Ishikawa (cell line): ENCODE measurements at regions not wholly inside any gene's neighbourhood (a gene's known extent, or its start where the extent isn't known, plus 50 kb on each side); places are given as distances from the start of the nearest gene placed in this dataset.

ENCODE experiments used
- CEBPB ChIP-seq: IDR thresholded peaks from 2 replicates; pipeline ENCODE4 v1.6.1; 2012
- CREB1 ChIP-seq: IDR thresholded peaks from 2 replicates; pipeline ENCODE4 v1.6.1; 2012; ENCODE audit warnings: low read depth
- EGR1 ChIP-seq: IDR thresholded peaks from 2 replicates; pipeline ENCODE4 v1.6.1; 2012
- EP300 ChIP-seq: IDR thresholded peaks from 2 replicates; pipeline ENCODE4 v1.6.1; 2012; ENCODE audit warnings: borderline replicate concordance
- FOXM1 ChIP-seq: IDR thresholded peaks from 2 replicates; pipeline ENCODE4 v1.6.1; 2012; ENCODE audit warnings: low read depth, borderline replicate concordance
- MAX ChIP-seq: IDR thresholded peaks from 2 replicates; pipeline ENCODE4 v1.6.1; 2012
- NFIC ChIP-seq: IDR thresholded peaks from 2 replicates; pipeline ENCODE4 v1.6.1; 2012
- RAD21 ChIP-seq: IDR thresholded peaks from 2 replicates; pipeline ENCODE4 v1.6.1; 2012; ENCODE audit warnings: low read depth
- REST ChIP-seq: IDR thresholded peaks from 2 replicates; pipeline ENCODE4 v1.6.1; 2012; ENCODE audit warnings: low read depth, mild to moderate bottlenecking
- TAF1 ChIP-seq: IDR thresholded peaks from 2 replicates; pipeline ENCODE4 v1.6.1; 2012; ENCODE audit warnings: low read depth, mild to moderate bottlenecking
- TCF12 ChIP-seq: IDR thresholded peaks from 2 replicates; pipeline ENCODE4 v1.6.1; 2012; ENCODE audit warnings: low read depth
- TEAD4 ChIP-seq: IDR thresholded peaks from 2 replicates; pipeline ENCODE4 v1.6.1; 2012
- USF1 ChIP-seq: IDR thresholded peaks from 2 replicates; pipeline ENCODE4 v1.6.1; 2012
- YY1 ChIP-seq: IDR thresholded peaks from 2 replicates; pipeline ENCODE4 v1.6.1; 2012; ENCODE audit warnings: low read depth
- ZBTB7A ChIP-seq: IDR thresholded peaks from 2 replicates; pipeline ENCODE4 v1.6.1; 2012; ENCODE audit warnings: low read depth

GRCh38 chr5:145466533-145466932, 368.6 kb downstream of the PRELID2 start:
- no peak for TF ChIP-seq EGR1
- TF ChIP-seq REST, result no peak
- no peak for TF ChIP-seq RAD21
- no peak for TF ChIP-seq TAF1
- TF ChIP-seq ZBTB7A, result no peak
- no peak for TF ChIP-seq MAX

GRCh38 chr5:145465474-145466263, 369.5 kb downstream of the PRELID2 start:
- TF ChIP-seq CEBPB, result no peak
- TF ChIP-seq TEAD4, result no peak
- no peak for TF ChIP-seq RAD21
- TF ChIP-seq EGR1, result no peak
- TF ChIP-seq NFIC, result no peak
- no peak for TF ChIP-seq ZBTB7A
- TF ChIP-seq TAF1, result no peak
- no peak for TF ChIP-seq FOXM1
- no peak for TF ChIP-seq CREB1
- TF ChIP-seq EP300, result no peak
- no peak for TF ChIP-seq USF1
- no peak for TF ChIP-seq MAX

- TF ChIP-seq MAX (no peak), EP300 (no peak), RAD21 (no peak), EGR1 (no peak), NFIC (no peak), YY1 (no peak), TCF12 (no peak), CREB1 (no peak), ZBTB7A (no peak), CEBPB (no peak), TAF1 (no peak), TEAD4 (no peak), REST (no peak), FOXM1 (no peak), USF1 (no peak)
These were observed 371.0 kb downstream of the PRELID2 start for GRCh38 chr5:145464171-145464570.

GRCh38 chr5:145463634-145464033, 371.5 kb downstream of the PRELID2 start:
- TF ChIP-seq NFIC (no peak), ZBTB7A (no peak), EP300 (no peak), FOXM1 (no peak), USF1 (no peak), CEBPB (no peak), TCF12 (no peak), CREB1 (no peak), MAX (no peak), REST (no peak), EGR1 (no peak), TEAD4 (no peak), TAF1 (no peak), YY1 (no peak), RAD21 (no peak)
